22Rv1 (cell line): ENCODE measurements at regions not wholly inside any gene's neighbourhood (a gene's known extent, or its start where the extent isn't known, plus 50 kb on each side); places are given as distances from the start of the nearest gene placed in this dataset.

ENCODE experiments used
- CTCF ChIP-seq: fragments of 450-650 bp; IDR thresholded peaks from 2 replicates; pipeline ENCODE4 v1.5.1; 2017; ENCODE audit warnings: mild to moderate bottlenecking
- ZFX ChIP-seq: fragments of 450-650 bp; IDR thresholded peaks from 2 replicates; pipeline ENCODE4 v1.6.1; 2017; ENCODE audit warnings: antibody characterized with exemption, borderline replicate concordance

DNA sequence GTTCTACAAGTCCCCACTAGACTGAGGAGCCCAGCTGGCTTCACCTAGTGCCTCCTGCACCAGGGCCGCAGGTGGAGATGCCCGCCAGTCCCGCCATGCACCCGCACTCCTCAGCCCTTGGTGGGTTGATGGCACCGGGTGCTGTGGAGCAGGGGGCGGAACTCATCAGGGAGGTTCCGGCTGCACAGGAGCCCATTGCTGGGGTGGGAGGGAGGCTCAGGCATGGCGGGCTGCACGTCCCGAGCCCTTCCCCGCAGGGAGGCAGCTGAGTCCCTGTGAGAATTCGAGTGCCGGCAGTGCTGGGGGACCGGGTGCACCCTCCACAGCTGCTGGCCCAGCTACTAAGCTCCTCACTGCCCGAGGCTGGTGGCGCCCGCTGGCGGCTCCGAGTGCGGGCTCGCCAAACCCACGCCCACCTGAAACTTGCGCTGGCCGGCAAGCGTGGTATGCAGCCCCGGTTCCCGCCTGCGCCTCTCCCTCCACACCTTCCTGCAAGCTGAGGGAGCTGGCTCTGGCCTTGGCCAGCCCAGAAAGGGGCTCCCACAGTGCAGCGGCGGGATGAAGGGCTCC lies 252.7 kb upstream of the TCF4 start:
- no peak for TF ChIP-seq CTCF
- TF ChIP-seq ZFX = no peak
